ENCODE measurements at regions not wholly inside any gene's neighbourhood (a gene's known extent, or its start where the extent isn't known, plus 50 kb on each side); places are given as distances from the start of the nearest gene placed in this dataset.

- no peak for TF ChIP-seq CTCF (IDR thresholded peaks at IDR 0.05; ENCODE audit: low read depth, low read length)
- Histone ChIP-seq H3K9me3 (ENCODE audit: severe bottlenecking) (peaks cover 3% of the 10 kb centered on the region), H3K4me3 (ENCODE audit: low read depth, low read length) (no peak overlapping the region), H3K36me3 (no peaks in the 10 kb centered on the region), H3K27ac (no peak overlapping the region), H3K27me3 (ENCODE audit: insufficient read depth, low read depth, severe bottlenecking) (no peaks in the 10 kb centered on the region)
- DNase-seq = no peak
Measured at GRCh38 chr1:199054694-199055093, 415.9 kb downstream of the PTPRC start.

GRCh38 chr1:199057322-199057721 lies 418.5 kb downstream of the PTPRC start:
- Histone ChIP-seq H3K27ac (no peak overlapping the region), H3K36me3 (no peaks in the 10 kb centered on the region), H3K27me3 (ENCODE audit: insufficient read depth, low read depth, severe bottlenecking) (no peaks in the 10 kb centered on the region), H3K9me3 (ENCODE audit: severe bottlenecking) (no peaks in the 10 kb centered on the region), H3K4me3 (ENCODE audit: low read depth, low read length) (no peak overlapping the region)
- no peak for DNase-seq
- TF ChIP-seq CTCF (IDR thresholded peaks at IDR 0.05; ENCODE audit: low read depth, low read length) = no peak

GRCh38 chr1:199058281-199058680 lies 419.4 kb downstream of the PTPRC start:
- Histone ChIP-seq H3K27ac (no peak overlapping the region), H3K9me3 (ENCODE audit: severe bottlenecking) (no peaks in the 10 kb centered on the region), H3K4me3 (ENCODE audit: low read depth, low read length) (no peak overlapping the region), H3K27me3 (ENCODE audit: insufficient read depth, low read depth, severe bottlenecking) (no peaks in the 10 kb centered on the region), H3K36me3 (no peaks in the 10 kb centered on the region)
- no peak for TF ChIP-seq CTCF (IDR thresholded peaks at IDR 0.05; ENCODE audit: low read depth, low read length)
- DNase-seq = no peak

- Histone ChIP-seq H3K27ac (no peak overlapping the region), H3K4me3 (ENCODE audit: low read depth, low read length) (no peak overlapping the region), H3K36me3 (no peaks in the 10 kb centered on the region), H3K9me3 (ENCODE audit: severe bottlenecking) (no peaks in the 10 kb centered on the region), H3K27me3 (ENCODE audit: insufficient read depth, low read depth, severe bottlenecking) (no peaks in the 10 kb centered on the region)
- TF ChIP-seq CTCF (IDR thresholded peaks at IDR 0.05; ENCODE audit: low read depth, low read length) = no peak
- DNase-seq = no peak
Measured at GRCh38 chr1:199064971-199065370, 426.1 kb downstream of the PTPRC start.

GRCh38 chr1:199067483-199067882 lies 428.6 kb downstream of the PTPRC start:
- Histone ChIP-seq H3K36me3 (no peaks in the 10 kb centered on the region), H3K27ac (no peak overlapping the region), H3K27me3 (ENCODE audit: insufficient read depth, low read depth, severe bottlenecking) (no peaks in the 10 kb centered on the region), H3K9me3 (ENCODE audit: severe bottlenecking) (no peaks in the 10 kb centered on the region), H3K4me3 (ENCODE audit: low read depth, low read length) (no peak overlapping the region)
- no peak for TF ChIP-seq CTCF (IDR thresholded peaks at IDR 0.05; ENCODE audit: low read depth, low read length)
- no peak for DNase-seq

- no peak for TF ChIP-seq CTCF (IDR thresholded peaks at IDR 0.05; ENCODE audit: low read depth, low read length)
- H3K9me3 ChIP-seq (ENCODE audit: severe bottlenecking) = no peaks in the 10 kb centered on the region
- no peak for DNase-seq
- no peaks in the 10 kb centered on the region for H3K36me3 ChIP-seq
- no peaks in the 10 kb centered on the region for H3K27me3 ChIP-seq (ENCODE audit: insufficient read depth, low read depth, severe bottlenecking)
- H3K27ac ChIP-seq = no peak overlapping the region
- no peak overlapping the region for H3K4me3 ChIP-seq (ENCODE audit: low read depth, low read length)
Measured at GRCh38 chr1:199071080-199071479, 432.2 kb downstream of the PTPRC start.
